NT2/D1 (cell line): ENCODE measurements at regions not wholly inside any gene's neighbourhood (a gene's known extent, or its start where the extent isn't known, plus 50 kb on each side); places are given as distances from the start of the nearest gene placed in this dataset.

Source experiments
- SUZ12 ChIP-seq: IDR thresholded peaks from 2 replicates; pipeline ENCODE4 v1.6.1; 2011; ENCODE audit not compliant: insufficient read length, insufficient read depth; ENCODE audit errors: extremely low read depth
- YY1 ChIP-seq: IDR thresholded peaks from 2 replicates; pipeline ENCODE4 v1.6.1; 2011; ENCODE audit not compliant: insufficient read length, insufficient read depth
- ZNF274 ChIP-seq: IDR thresholded peaks from 2 replicates; pipeline ENCODE4 v1.6.1; 2011; ENCODE audit warnings: mild to moderate bottlenecking, low read depth, low read length

DNA sequence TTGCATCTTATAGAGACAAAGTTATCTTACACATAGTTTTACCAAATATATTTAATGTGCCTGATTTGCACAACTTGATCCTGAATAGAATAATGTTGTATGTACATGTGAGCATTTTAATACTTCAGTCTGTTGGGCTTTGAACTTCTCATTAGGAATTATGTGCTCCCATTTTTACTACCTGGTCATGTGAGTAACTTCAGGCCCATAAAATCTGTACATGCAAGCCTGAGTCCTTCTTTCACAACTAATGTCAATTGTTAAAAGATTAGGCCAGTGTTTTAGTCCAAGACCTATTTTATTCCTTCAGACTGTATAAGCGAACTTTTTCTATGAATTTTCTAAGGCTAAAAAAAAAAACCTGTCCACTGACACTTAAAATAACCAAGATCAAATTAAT is 715.4 kb downstream of the CDH8 start:
- TF ChIP-seq SUZ12 (no peak), ZNF274 (no peak), YY1 (no peak)
